A172 (cell line): ENCODE measurements at regions not wholly inside any gene's neighbourhood (a gene's known extent, or its start where the extent isn't known, plus 50 kb on each side); places are given as distances from the start of the nearest gene placed in this dataset.
"Not testable (repeated sequence)": the region's sequence is repeated elsewhere in the genome, so short reads cannot be mapped to it uniquely, and the experiment has no call there.

ENCODE experiments used
- DNase-seq: peaks from one replicate; pipeline ENCODE4 v3.0.0-alpha.2; 2015; ENCODE audit warnings: low spot score

GRCh38 chrX:40853004-40853815 is 117.9 kb upstream of the MED14 start:
- DNase-seq: no peak

- no peak for DNase-seq
These were observed 118.4 kb upstream of the MED14 start for GRCh38 chrX:40853816-40854123.

GRCh38 chrX:40854242-40854641 is 118.9 kb upstream of the MED14 start:
- no peak for DNase-seq

DNA sequence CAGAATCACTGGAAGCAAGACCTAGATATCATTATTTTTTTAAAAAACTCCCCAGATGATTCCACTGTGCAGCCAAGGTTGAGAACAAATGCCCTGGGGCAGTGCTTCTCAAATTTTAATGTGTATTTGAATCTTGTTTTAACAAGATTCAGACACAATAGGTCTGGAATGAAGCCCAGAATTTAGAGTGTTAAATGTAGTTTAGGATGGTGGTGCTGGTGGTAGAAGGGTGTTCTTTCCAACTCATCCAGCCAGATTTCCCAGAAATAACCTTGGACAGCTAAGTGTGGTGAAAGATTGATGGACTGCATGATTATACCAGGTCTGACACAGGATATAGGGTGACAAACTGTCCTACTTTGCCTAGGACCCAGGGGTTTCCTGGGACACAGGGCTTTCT is 120.1 kb upstream of the MED14 start:
- DNase-seq: peak; percentile 40

GRCh38 chrX:40855932-40856515 is 120.7 kb upstream of the MED14 start:
- no peak for DNase-seq

GRCh38 chrX:40861952-40862554 is 126.7 kb upstream of the MED14 start:
- not testable (repeated sequence) for DNase-seq

- DNase-seq: not testable (repeated sequence)
These were observed 127.9 kb upstream of the MED14 start for GRCh38 chrX:40863260-40863659.

DNA sequence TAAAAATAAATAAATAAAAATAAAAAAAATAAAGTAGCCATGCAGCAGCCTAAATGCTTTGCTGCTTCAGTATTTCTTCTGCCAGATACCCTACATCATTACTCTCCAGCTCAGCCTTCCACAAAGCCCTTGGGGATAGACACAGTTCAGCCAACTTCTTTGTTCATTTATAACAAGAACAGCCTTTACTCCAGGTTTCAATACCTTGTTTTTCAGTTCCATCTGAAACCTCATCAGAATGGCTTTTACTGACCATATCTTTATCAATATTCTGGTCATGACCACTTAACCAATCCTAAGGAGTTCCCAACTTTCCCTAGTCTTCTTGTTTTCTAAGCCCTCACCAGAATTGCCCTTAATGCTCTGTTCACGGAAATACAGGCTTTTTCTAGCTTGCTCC is 128.3 kb upstream of the MED14 start:
- DNase-seq: no peak

DNA sequence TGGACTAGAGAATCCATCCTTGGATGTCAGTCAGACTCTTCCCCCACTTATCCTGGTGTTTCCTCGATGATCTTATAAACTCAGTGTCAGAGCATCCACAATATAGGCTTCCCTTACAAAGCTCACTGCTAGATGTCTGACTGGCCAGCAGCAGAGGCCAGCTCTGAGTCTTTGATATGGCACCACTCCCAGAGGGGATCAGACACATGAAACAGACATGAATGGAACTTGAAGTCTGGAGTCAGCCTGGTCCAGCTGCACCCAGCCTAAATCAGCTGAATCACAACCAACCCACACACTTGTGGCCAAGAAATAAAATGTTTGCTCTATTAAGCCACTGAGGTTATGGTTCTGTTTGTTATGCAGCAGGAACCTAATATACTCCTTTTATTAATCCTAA is 129.6 kb upstream of the MED14 start:
- DNase-seq: no peak

GRCh38 chrX:40866893-40867292 is 131.6 kb upstream of the MED14 start:
- DNase-seq: peak; percentile 52

GRCh38 chrX:40867352-40867751 is 132.0 kb upstream of the MED14 start:
- peak; percentile 84 for DNase-seq

DNA sequence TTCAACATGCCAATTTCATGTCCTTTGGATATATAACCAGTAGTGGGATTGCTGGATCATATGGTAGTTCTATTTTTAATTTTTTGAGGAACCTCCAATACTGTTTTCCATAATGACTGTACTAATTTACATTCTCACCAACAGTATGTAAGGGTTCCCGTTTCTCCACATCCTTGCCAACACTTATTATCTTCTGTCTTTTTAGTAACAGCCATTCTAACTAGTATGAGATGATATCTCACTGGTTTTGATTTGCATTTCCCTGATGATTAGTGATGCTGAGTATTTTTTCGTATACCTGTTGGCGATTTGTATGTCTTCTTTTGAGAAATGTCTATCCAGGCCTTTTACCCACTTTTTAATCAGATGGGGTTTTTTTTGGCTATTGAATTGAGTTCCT is 133.5 kb upstream of the MED14 start:
- no peak for DNase-seq

DNA sequence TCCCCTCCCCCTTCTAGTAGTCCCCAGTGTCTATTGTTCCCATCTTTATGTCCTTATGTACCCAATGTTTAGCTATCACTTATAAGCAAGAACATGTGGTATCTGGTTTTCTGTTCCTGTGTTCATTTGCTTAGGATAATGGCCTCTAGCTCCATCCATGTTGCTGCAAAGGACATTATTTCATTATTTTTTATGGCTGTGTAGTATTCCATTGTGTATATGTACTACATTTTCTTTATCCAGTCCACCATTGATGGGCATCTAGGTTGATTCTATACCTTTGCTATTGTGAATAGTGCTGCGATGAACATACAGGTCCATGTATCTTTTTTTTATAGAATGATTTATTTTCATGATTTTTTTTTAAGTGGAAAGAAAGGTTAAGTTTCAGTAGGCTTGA is 135.6 kb upstream of the MED14 start:
- DNase-seq: not testable (repeated sequence)

GRCh38 chrX:40871385-40872082 is 136.2 kb upstream of the MED14 start:
- peak; percentile 69 for DNase-seq

DNA sequence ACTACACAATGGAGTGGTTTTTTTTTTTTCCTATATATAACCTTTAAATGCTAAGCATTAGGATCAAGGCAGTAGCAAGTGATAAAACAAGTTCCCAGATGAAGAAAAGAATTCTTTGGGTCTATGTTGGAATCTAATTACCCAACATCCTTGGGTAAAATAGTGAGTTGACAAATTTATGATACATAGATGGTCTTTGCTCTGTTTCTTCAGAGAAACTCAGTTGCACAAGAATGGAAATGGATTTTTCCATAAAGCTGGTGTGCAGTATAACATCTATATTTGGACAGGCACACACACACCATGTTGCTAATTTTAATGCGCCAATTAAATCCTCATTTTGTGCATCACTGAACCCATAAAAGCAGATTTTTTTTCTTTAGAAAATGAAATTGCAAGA is 137.0 kb upstream of the MED14 start:
- no peak for DNase-seq

- DNase-seq: no peak
These were observed 140.1 kb upstream of the MED14 start for GRCh38 chrX:40875476-40875875.

DNA sequence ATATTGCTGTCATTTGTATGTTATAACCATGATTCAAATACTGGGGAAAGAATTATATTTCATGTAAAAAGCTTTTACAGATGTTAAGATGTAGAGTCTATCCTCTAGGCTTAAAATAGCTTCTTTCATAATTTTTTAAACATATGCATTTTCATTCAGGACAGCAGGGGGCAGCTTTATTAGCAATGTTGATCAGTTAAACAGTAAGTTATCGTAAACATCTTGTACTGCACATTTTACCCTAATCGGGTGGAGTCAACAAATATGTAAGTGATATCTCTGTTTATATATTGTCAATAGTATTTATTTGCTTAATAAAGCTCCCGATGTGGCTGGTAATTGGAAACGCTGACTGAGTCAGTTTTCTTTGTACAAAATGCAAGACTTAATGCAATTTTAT is 142.5 kb upstream of the MED14 start:
- DNase-seq: no peak

- no peak for DNase-seq
These were observed 143.4 kb upstream of the MED14 start for GRCh38 chrX:40878766-40879165.

DNA sequence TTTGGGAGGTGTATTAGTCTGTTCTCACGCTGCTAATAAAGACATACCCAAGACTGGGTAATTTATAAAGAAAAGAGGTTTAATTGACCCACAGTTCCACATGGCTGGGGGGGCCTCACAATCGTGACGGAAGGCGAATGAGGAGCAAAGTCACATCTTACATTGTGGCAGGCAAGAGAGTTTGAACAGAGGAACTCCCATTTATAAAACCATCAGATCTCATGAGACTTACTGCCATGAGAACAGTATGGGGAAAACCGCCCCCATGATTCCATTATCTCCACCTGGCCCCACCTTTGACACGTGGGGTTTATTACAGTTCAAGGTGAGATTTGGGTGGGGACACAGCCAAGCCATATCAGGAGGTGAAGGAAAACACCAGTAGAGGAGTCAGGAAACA is 143.8 kb upstream of the MED14 start:
- DNase-seq: not testable (repeated sequence)

- DNase-seq: no peak
These were observed 145.4 kb upstream of the MED14 start for GRCh38 chrX:40880712-40881111.

DNA sequence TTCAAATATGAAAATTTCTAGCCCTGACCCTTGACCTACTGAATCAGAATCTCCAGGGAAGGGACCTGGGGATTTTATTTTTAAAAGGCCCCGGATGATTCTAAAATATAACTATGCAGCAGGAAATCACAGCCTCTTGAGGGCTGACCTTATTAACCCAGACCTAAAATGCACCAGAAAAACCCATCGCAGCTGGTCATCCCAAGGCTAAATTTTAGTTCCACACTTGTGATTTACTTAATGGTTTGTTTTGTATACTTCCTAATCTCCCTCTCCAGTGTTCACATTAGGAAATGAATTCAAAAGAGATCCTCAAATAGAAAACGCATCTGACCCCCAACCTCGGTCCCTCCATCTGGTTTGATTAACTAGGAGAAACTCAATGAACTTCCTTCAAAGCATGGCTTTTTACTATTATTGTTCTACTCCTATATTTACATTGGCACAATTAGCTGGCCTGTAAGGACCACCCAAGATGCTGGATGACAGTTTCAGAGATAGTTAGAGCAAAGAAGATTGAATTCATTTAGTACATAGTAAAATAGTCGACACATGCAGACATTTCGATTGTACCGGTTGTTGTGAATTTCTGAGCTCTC is 147.8 kb upstream of the MED14 start:
- no peak for DNase-seq

DNA sequence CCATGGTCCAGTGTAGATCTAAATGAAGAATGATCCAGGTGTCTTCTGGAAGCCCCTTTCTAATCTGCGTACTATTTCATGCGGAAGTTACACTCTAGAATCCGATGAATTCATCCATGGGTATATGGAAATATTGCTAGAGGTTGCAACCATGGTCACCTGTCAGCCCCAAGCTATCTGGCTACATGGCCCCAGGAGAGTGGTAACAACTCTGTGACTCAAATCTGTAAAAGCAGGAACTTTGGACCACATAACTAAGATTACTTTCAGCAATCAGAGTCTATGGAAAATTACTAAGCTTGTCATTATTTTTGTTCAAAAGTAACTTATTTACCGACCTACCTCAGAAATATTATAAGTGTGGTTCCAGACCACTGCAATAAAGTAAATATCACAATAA is 150.6 kb upstream of the MED14 start:
- DNase-seq: no peak
